HG02610 (cell line): ENCODE measurements at regions not wholly inside any gene's neighbourhood (a gene's known extent, or its start where the extent isn't known, plus 50 kb on each side); places are given as distances from the start of the nearest gene placed in this dataset.

Source experiments
- ATAC-seq: cut with Tn5 transposase; IDR thresholded peaks from one replicate; pipeline ENCODE4 v1.9.1; 2021; ENCODE audit warnings: mild to moderate bottlenecking, moderate library complexity; ENCODE audit not compliant: unreplicated experiment

DNA sequence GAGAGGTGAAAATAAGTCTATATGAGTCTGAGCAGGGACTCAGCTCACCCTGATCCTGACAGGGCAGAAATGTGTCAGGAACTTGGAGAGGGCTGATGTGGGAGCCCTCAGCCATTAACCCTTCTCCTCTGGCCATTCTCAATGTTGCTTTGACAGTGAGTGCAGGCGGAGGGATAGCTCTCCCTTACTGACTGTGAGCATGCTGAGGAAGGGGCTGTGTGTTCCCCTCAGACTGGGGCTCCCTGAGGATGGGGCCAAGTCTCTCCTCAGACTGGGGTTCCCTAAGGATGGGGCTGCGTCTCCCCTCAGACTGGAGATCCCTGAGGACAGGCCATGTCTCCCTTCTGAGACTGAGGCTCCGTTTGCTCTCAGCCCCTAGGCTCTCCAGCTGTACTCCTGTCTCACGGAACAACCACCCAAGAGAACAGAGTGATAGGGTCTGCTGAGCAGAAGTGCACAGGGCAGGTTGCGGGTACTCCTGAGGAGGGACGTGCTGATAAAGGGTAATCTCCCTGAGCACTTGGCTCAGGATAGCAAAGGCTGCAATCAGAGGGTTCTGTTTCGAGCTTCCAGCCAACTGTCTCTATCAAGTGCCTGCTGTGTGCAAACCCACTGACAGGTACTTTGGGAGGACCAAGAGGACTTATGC lies 141.0 kb downstream of the MRPL14 start:
- ATAC-seq, result no peak

DNA sequence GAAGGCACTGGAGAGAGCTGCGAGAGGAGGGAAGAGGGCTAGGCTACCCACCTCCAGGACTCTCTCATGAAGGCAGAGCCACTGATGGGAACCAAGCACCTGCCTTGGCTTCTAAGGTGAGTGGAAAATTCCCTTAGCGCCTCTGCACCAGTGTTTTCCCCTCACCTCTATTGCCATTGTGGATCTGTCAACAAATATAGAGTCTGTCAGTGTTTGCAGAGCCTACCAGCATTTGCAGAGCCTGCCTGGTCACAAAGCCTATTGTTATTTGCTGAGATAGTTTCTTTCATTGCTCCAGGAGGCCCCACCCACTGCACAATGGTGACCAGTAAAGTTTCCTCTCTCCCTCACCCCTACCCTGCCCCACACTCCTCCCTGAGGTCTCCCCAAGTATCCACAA lies 141.9 kb downstream of the MRPL14 start:
- no peak for ATAC-seq

DNA sequence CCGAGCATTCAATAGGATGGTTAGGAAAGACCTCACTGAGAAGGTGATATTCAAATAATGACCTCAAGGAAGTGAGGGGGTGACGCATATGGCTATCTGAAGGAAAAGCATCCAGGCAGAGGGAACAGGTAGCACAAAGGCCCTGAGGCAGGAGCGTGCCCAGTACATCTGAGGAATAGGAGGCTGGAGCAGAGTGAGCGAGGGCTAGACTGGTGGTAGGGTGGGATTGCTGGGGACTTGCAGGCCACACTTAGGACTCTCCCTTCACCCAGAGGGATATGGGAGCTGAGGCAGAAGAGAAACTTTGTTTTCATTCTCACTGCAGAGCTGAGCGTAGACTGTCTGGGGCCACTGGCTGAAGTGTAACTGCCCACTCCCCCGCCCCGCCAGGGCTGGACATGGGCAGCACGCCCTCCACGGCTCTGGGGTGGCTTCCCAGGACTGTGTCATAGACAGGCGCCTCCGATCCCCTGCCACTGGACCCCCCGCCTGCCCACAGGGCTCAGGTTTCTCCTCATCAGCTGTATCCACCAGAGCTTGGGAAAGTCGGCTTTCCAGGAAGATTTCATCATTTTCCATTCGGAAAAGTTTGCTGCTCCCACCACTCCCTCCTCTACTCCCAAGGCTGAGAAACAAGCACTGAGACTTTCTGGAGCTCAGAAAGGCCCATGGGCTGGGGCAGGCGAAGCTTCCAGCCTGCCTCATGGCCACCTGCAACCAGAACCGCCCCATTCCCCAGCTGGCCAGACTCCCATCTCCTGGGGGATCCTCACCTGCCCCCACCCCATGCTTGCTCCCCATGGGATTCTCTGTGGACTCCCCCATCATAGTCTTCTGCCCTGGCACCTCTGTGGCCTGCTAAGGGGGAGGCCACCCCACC lies 142.6 kb downstream of the MRPL14 start:
- ATAC-seq, result no peak

- no peak for ATAC-seq
These were observed 143.6 kb downstream of the MRPL14 start for GRCh38 chr6:43983632-43984031.

DNA sequence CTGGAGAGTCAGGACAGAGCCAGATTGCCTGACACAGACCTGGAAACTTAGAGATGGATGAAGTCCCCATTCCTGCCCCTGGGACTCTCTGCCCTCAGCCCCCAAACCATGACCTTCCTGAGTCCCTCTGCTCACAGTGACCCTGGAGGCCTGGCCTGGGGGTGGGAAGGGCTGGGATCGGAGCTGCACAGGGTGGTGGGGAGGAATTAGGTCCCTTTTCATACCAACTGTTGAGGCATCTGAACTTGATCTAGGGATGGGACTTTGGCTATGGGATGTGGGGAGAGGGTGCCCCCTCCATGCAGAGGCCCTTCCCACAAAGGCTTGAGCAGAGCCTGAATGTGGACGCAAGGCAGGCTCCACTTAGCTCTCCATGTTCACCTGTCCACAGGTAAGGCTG lies 144.1 kb downstream of the MRPL14 start:
- ATAC-seq, result no peak

DNA sequence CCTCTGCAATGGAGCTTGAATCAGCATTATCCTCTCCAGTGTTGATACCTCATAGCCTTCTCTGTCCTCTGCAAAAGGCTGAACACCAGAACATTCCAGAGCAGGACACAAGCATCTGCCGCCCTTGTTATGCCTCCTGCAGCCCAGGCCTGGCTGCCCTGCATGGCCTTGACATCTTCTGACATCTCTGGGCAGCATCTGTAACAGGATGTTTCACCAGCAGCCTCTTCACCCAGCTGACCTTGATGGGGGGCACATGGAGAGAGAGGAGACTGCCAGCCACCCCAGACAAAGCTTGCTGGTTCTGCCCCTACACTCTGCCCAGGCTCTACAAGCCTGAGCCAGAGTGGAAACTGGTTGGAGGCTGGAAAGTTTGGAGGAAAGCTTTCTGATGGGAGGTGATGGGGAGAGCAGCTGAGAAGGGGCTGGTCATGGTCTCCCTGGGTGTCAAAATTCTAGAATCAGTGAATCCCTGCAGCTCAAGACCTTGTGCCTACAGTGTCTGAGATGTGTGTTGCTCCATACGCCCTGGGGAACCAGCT lies 145.1 kb downstream of the MRPL14 start:
- no peak for ATAC-seq

GRCh38 chr6:43981363-43981990 lies 145.8 kb downstream of the MRPL14 start:
- no peak for ATAC-seq

DNA sequence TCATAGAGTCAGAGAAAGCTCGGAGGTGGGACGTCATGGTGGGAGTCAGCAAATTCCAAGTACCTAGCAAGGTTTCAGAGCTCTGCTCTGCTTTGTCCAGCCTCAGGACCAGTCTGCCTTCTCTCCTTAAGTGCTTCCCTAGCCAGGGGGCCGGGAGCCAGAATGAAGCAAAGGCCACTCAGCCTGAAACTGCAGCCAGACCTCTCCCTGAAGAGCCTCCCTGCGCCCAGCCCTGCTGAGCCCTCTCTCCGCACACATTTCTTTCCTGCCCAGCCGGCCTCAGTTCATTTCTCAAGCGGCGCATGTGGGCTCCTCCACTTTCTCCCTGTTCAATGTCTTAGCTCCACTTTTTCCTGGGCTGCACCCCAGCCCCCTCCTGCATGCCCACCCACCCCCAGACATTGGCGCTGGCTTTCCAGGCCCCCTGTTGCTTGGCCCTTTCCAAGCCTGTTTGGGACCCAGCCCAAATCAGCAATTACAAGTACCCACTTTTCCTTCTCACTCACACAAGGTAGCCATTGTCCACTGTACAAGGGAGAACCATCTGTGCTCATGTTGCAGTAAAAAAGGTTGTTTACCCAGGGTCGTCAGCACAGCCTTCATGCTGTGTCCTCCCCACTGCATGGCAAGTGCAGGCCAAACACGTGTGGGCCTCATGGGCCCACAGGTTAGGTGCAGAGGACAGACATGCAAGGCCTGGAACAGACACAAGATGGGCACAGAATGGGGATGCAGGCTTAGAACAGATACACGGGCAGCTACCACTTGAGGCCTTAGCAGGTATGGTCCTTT lies 147.1 kb downstream of the MRPL14 start:
- ATAC-seq, result no peak

GRCh38 chr6:43979525-43979924 lies 147.7 kb downstream of the MRPL14 start:
- no peak for ATAC-seq

- no peak for ATAC-seq
These were observed 148.5 kb downstream of the MRPL14 start for GRCh38 chr6:43978473-43979346.

GRCh38 chr6:43977404-43978111 lies 149.7 kb downstream of the MRPL14 start:
- ATAC-seq, result peak; percentile 85

DNA sequence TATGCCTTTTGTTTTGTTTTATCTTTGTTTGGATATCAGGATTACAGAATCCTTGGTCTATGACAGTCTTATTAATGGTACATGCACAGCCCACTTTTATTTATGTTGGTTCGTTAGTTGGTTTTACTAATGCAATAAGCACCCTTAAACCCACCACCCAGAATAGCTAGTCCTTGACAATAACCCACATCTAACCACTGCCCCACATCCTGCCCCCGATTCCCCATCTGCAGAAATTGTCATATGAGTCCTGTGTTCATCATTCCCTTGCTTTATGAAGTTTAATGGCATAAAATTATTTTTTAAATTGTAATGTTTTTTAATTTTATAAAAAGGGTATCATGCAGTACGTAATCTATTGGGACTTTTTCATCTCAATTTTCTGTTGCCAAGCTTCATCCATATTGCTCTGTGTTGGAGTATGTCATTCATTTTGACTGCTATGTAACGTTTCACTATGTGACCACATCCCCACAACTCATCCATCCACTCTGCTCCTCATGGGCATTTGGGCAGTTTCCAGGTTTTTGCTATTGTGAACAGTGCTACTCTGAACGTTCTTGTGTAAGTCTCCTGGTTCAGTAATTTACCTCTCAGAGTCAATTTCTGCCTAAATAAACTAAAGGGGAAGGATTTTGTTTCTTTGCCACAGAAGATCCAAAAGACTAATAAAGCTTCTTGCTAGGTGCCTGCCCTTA lies 150.4 kb downstream of the MRPL14 start:
- no peak for ATAC-seq

- ATAC-seq, result no peak
These were observed 152.5 kb downstream of the MRPL14 start for GRCh38 chr6:43974643-43975230.

DNA sequence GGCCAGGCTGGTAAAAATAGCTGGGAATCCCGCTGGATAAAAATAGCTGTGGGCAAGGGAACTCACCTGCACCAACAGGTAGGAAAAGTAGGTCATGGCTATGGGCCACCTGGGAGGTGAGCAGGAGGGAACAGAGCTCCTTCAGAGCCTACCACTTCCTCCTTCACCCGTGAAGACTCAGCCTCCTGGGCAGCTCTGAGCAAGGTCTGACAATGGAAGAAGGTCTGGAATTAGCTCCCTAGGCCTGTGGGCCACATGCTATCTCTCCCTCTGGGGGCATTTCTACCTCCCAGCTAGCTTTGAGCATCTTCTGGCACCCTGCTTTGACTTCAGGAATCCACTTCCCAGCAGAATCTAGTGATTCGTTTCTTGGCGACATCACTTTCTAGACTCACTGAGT lies 153.9 kb downstream of the MRPL14 start:
- no peak for ATAC-seq

DNA sequence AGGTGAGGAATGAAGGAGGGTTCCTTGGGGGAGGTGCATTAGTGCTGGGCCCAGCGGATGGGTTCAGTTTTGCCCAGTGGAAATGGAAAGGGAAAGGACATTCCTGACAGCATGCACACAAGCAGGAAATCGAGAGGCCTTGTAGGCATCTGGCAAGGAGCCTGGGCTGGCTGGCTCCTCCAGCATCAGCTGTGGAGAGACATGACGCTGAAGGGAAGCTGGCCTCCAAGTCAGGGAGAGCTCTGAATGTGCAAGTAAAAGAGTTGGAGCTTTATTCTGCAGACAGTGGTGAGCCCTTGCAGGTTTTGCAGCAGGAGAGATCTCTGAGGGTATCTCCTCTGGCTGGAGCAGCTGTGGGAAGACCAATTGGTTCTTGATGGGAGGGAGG lies 154.3 kb downstream of the MRPL14 start:
- ATAC-seq, result no peak

DNA sequence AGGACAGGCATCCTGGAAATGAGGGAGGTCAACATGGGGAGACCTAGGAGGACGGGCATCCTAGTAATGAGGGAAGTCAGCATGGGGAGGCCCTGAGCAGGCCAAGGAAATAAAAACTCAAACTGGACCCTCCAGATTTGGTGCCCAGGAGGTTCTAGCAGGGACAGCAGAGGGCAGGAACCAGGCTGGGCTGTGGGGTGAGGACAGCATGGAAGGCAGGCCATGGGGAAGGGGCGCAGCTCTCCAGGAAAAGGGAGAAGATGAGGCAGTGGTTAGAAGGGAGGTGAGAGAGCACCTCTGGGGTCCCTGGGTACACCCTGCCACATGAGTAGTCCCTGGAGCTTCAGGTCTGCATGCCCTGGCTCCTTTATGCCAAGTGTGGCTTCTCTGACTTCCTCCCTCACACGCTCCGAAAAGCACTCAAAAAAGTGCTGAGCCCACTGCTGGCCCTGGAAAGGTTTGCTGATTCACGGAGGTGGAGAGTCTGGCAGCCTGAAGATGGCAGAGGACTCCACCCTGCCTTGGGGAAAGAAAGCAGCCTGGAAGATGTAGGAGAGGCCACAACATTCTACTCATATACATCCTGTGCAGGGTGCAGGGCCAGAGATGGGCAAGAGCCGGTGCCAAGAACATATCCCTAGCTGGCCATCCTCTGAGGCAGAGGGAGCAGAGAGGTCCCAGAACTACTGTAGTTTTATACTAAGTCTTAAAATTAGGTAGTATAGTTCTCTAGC lies 154.9 kb downstream of the MRPL14 start:
- ATAC-seq, result no peak

- no peak for ATAC-seq
These were observed 155.5 kb downstream of the MRPL14 start for GRCh38 chr6:43971776-43972126.
